ENCODE measurements at regions not wholly inside any gene's neighbourhood (a gene's known extent, or its start where the extent isn't known, plus 50 kb on each side); places are given as distances from the start of the nearest gene placed in this dataset.
A peak's percentile ranks its signal among the peaks of the same experiment; 100 is the strongest.

GRCh38 chr5:175284806-175285205 lies 159.2 kb downstream of the DRD1 start:
- DNase-seq = no peak

GRCh38 chr5:175282611-175283225 lies 161.3 kb downstream of the DRD1 start:
- peak; percentile 3 to 61 (median 26) for DNase-seq

- DNase-seq = no peak
Measured at GRCh38 chr5:175281714-175282113, 162.3 kb downstream of the DRD1 start.

GRCh38 chr5:175281257-175281656 lies 162.7 kb downstream of the DRD1 start:
- DNase-seq = no peak

- DNase-seq = no peak
Measured at GRCh38 chr5:175279506-175279905, 164.5 kb downstream of the DRD1 start.

- no peak for DNase-seq
Measured at GRCh38 chr5:175275748-175276147, 168.2 kb downstream of the DRD1 start.

- no peak for DNase-seq
Measured at GRCh38 chr5:175275097-175275496, 168.9 kb downstream of the DRD1 start.

GRCh38 chr5:175274171-175274570 lies 169.8 kb downstream of the DRD1 start:
- no peak for DNase-seq

- DNase-seq = no peak
Measured at GRCh38 chr5:175264406-175264805, 179.6 kb downstream of the DRD1 start.

- DNase-seq = no peak
Measured at GRCh38 chr5:175263776-175264175, 180.2 kb downstream of the DRD1 start.

GRCh38 chr5:175261526-175261925 lies 182.5 kb downstream of the DRD1 start:
- no peak for DNase-seq

GRCh38 chr5:175261037-175261436 lies 182.9 kb downstream of the DRD1 start:
- no peak for DNase-seq

- no peak for DNase-seq
Measured at GRCh38 chr5:175257847-175258194, 186.2 kb downstream of the DRD1 start.

GRCh38 chr5:175257128-175257846 lies 186.7 kb downstream of the DRD1 start:
- DNase-seq = no peak

- DNase-seq = no peak
Measured at GRCh38 chr5:175254155-175254554, 189.8 kb downstream of the DRD1 start.

GRCh38 chr5:175253597-175253996 lies 190.4 kb downstream of the DRD1 start:
- no peak for DNase-seq

- no peak for DNase-seq
Measured at GRCh38 chr5:175252234-175252805, 191.7 kb downstream of the DRD1 start.

GRCh38 chr5:175250426-175250825 lies 193.6 kb downstream of the DRD1 start:
- no peak for DNase-seq

GRCh38 chr5:175248416-175248905 lies 195.5 kb downstream of the DRD1 start:
- no peak for DNase-seq

GRCh38 chr5:175246889-175247520 lies 197.0 kb downstream of the DRD1 start:
- DNase-seq = no peak

- DNase-seq = no peak
Measured at GRCh38 chr5:175246242-175246888, 197.6 kb downstream of the DRD1 start.

- DNase-seq = no peak
Measured at GRCh38 chr5:175243441-175243840, 200.5 kb downstream of the DRD1 start.

GRCh38 chr5:175242207-175242606 lies 201.8 kb downstream of the DRD1 start:
- DNase-seq = no peak
